ENCODE measurements at regions not wholly inside any gene's neighbourhood (a gene's known extent, or its start where the extent isn't known, plus 50 kb on each side); places are given as distances from the start of the nearest gene placed in this dataset.

DNA sequence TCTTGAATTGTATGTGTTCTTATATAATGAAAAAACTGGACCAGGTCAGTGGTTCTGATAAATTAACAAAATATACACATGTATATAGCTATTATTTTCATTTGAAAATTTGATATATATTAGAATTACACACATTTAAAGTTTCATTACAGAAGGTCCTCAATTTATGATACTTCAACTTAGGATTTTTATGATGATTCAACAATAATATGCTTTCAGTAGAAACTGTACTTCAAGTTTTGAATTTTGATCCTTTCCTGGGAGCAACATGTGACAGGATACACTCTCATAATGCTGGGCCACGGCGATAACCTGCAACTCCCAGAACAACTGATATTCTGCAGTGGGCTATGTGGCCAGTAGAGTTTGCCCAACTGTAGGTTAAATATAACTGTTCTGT, 344.7 kb downstream of the TAF11L14 start:
- TF ChIP-seq POLR2AphosphoS5 (IDR thresholded peaks at IDR 0.05; ENCODE audit: low read depth, low read length) (no peak), POLR2A (IDR thresholded peaks at IDR 0.05; ENCODE audit: low read depth, low read length) (no peak), TAF1 (IDR thresholded peaks at IDR 0.05; ENCODE audit: borderline replicate concordance, low read depth, low read length) (no peak)

Measured in GM12892 (cell line).